ENCODE measurements at regions not wholly inside any gene's neighbourhood (a gene's known extent, or its start where the extent isn't known, plus 50 kb on each side); places are given as distances from the start of the nearest gene placed in this dataset.

- no peaks in the 10 kb centered on the region for H3K36me3 Mint-ChIP-seq (ENCODE audit: low read depth)
- no peaks in the 10 kb centered on the region for H3K27me3 Mint-ChIP-seq (ENCODE audit: insufficient read depth, low read depth, poor library complexity)
- Histone ChIP-seq H3K4me3 (no peak overlapping the region), H2AFZ (no peak overlapping the region), H3K9me2 (ENCODE audit: insufficient read depth) (0 out of 2 replicates have a peak, but pooled peaks cover 6% of the 10 kb centered on the region), H4K20me1 (replicated peaks; ENCODE audit: insufficient read depth) (no peaks in the 10 kb centered on the region), H3K36me3 (ENCODE audit: insufficient read depth) (no peaks in the 10 kb centered on the region), H3K79me2 (replicated peaks; ENCODE audit: insufficient read depth) (no peaks in the 10 kb centered on the region), H3K4me1 (ENCODE audit: insufficient read depth) (no peaks in the 10 kb centered on the region), H3F3A (replicated peaks; ENCODE audit: low read depth) (no peaks in the 10 kb centered on the region), H3K4me2 (no peak overlapping the region), H3K27ac (ENCODE audit: low read depth) (no peak overlapping the region), H3K27me3 (ENCODE audit: insufficient read depth) (no peaks in the 10 kb centered on the region)
- no peak for DNase-seq (ENCODE audit: low spot score)
- H3K4me1 Mint-ChIP-seq = peaks cover 8% of the 10 kb centered on the region; the same call in 2 of the 3 replicates
- H3K27ac Mint-ChIP-seq = no peak overlapping the region
- H3K9me3 Mint-ChIP-seq = no peaks in the 10 kb centered on the region
- no peak for TF ChIP-seq CTCF (conservative IDR thresholded peaks at IDR 0.05; ENCODE audit: low read depth in 2 of 2)
- TF ChIP-seq ZNF462 (CRISPR knock-in tag; IDR thresholded peaks at IDR 0.05) = no peak
- no peak for TF ChIP-seq EZH2phosphoT487 (IDR thresholded peaks at IDR 0.05; ENCODE audit: unreplicated experiment)
- no peak for TF ChIP-seq NANOG (IDR thresholded peaks at IDR 0.05; ENCODE audit: borderline replicate concordance)
- no peak for TF ChIP-seq REST (IDR thresholded peaks at IDR 0.05; ENCODE audit: unreplicated experiment)
- no peak for TF ChIP-seq CREB1 (CRISPR knock-in tag; IDR thresholded peaks at IDR 0.05; ENCODE audit: low read depth)
- no peak for TF ChIP-seq ZNF114 (CRISPR knock-in tag; IDR thresholded peaks at IDR 0.05)
- TF ChIP-seq JUNB (IDR thresholded peaks at IDR 0.05; ENCODE audit: unreplicated experiment) = no peak
- TF ChIP-seq STAT1 (IDR thresholded peaks at IDR 0.05; ENCODE audit: unreplicated experiment) = no peak
- H3K4me3 Mint-ChIP-seq = no peak overlapping the region
- ATAC-seq = no peak
Measured at GRCh38 chr13:94906605-94907004, 194.3 kb upstream of the SOX21 start.
